GM19463 (cell line): ENCODE measurements at regions not wholly inside any gene's neighbourhood (a gene's known extent, or its start where the extent isn't known, plus 50 kb on each side); places are given as distances from the start of the nearest gene placed in this dataset.

ENCODE experiments used
- ATAC-seq: cut with Tn5 transposase; IDR thresholded peaks from one replicate; pipeline ENCODE4 v1.9.1; 2021; ENCODE audit warnings: mild to moderate bottlenecking, moderate library complexity; ENCODE audit not compliant: unreplicated experiment

- ATAC-seq = no peak
Measured at GRCh38 chr17:68812876-68813584, 142.2 kb downstream of the ABCA8 start.

- ATAC-seq = no peak
Measured at GRCh38 chr17:68809148-68809547, 146.0 kb downstream of the ABCA8 start.

GRCh38 chr17:68807998-68808772 lies 147.0 kb downstream of the ABCA8 start:
- no peak for ATAC-seq

- no peak for ATAC-seq
Measured at GRCh38 chr17:68805609-68806008, 149.6 kb downstream of the ABCA8 start.

- no peak for ATAC-seq
Measured at GRCh38 chr17:68804777-68805520, 150.2 kb downstream of the ABCA8 start.

GRCh38 chr17:68803164-68803929 lies 151.8 kb downstream of the ABCA8 start:
- no peak for ATAC-seq

- no peak for ATAC-seq
Measured at GRCh38 chr17:68801335-68802247, 153.6 kb downstream of the ABCA8 start.

- ATAC-seq = no peak
Measured at GRCh38 chr17:68800751-68801150, 154.4 kb downstream of the ABCA8 start.

GRCh38 chr17:68794636-68795434 lies 160.4 kb downstream of the ABCA8 start:
- ATAC-seq = no peak

- ATAC-seq = no peak
Measured at GRCh38 chr17:68792873-68793272, 162.3 kb downstream of the ABCA8 start.

- ATAC-seq = no peak
Measured at GRCh38 chr17:68792042-68792685, 163.0 kb downstream of the ABCA8 start.

GRCh38 chr17:68790931-68791330 lies 164.3 kb downstream of the ABCA8 start:
- ATAC-seq = no peak

GRCh38 chr17:68790492-68790891 lies 164.7 kb downstream of the ABCA8 start:
- no peak for ATAC-seq

- no peak for ATAC-seq
Measured at GRCh38 chr17:68789203-68789962, 165.8 kb downstream of the ABCA8 start.

- no peak for ATAC-seq
Measured at GRCh38 chr17:68785565-68786486, 169.4 kb downstream of the ABCA8 start.

- ATAC-seq = no peak
Measured at GRCh38 chr17:68784431-68784830, 170.8 kb downstream of the ABCA8 start.

- no peak for ATAC-seq
Measured at GRCh38 chr17:68783861-68784260, 171.3 kb downstream of the ABCA8 start.
